Endothelial cell of umbilical vein (primary cell): ENCODE measurements at regions not wholly inside any gene's neighbourhood (a gene's known extent, or its start where the extent isn't known, plus 50 kb on each side); places are given as distances from the start of the nearest gene placed in this dataset.

Experiments used
- BruUV-seq: library from RNA; stranded (reverse); fragments of 400-500 nt; replicated peaks from 2 replicates; lab custom pipeline; 2021; lab: Mats Ljungman, UMichigan
- CTCF ChIA-PET: fragments of 300-600, 350-600 bp; sonication (Branson Sonifier 250); formaldehyde crosslinking; loops from one replicate; lab custom pipeline; 2021; ENCODE audit warnings: antibody characterized with exemption, inconsistent platforms; lab: Charles Lee
- POLR2A ChIA-PET: fragments of 300-600, 350-600 bp; sonication (Branson Sonifier 250); formaldehyde crosslinking; loops from one replicate; lab custom pipeline; 2021; ENCODE audit warnings: antibody characterized with exemption, inconsistent platforms; lab: Charles Lee
- DNase-seq: peaks from one replicate; pipeline ENCODE4 v3.0.0-alpha.2; 2011; ENCODE audit warnings: low read depth, low spot score
- FAIRE-seq: peaks from 2 replicates; lab custom pipeline; 2011; peaks lifted over from hg19 to GRCh38; lab: Jason Lieb, UNC
- H2AFZ ChIP-seq: 2 replicates; pipeline ENCODE4 v1.6.0; 2012; ENCODE audit warnings: low read depth, low read length, control low read depth, inconsistent platforms
- H3K27ac ChIP-seq: 2 replicates; pipeline ENCODE4 v1.5.1; 2011; ENCODE audit warnings: low read depth, mild to moderate bottlenecking, control low read depth, low read length, moderate library complexity; ENCODE audit not compliant: insufficient read depth
- H3K27me3 ChIP-seq, 2 experiments: 2 replicates each; pipeline versions ENCODE4 v1.6.0 to v1.6.1; 2011; ENCODE audit warnings: low read length in 2 of 2, mixed read lengths in 1 of 2; ENCODE audit not compliant: control insufficient read depth in 2 of 2, insufficient read depth in 2 of 2
- H3K36me3 ChIP-seq, 2 experiments: 2 replicates in 1 of 2; 3 replicates in 1 of 2; pipeline ENCODE4 v1.5.1; 2011; ENCODE audit warnings: low read length in 2 of 2, mild to moderate bottlenecking in 1 of 2, moderate library complexity in 1 of 2; ENCODE audit not compliant: control insufficient read depth in 2 of 2, insufficient read depth in 2 of 2; ENCODE audit errors: extremely low read depth in 1 of 2
- H3K4me1 ChIP-seq: 3 replicates; pipeline ENCODE4 v1.5.1; 2011; ENCODE audit warnings: mild to moderate bottlenecking, low read length; ENCODE audit not compliant: control insufficient read depth, insufficient read depth; ENCODE audit errors: extremely low read depth
- H3K4me2 ChIP-seq: 2 replicates; pipeline ENCODE4 v1.6.1; 2011; ENCODE audit warnings: low read length, control low read depth, mixed read lengths; ENCODE audit not compliant: insufficient read depth
- H3K4me3 ChIP-seq, 3 experiments: fragments of 200-600 bp in 1 of 3; sonication (generic), shearing (Covaris generic) in 1 of 3; replicated peaks in 1 of 3; 2 replicates each; pipeline ENCODE4 v1.5.1; 2011 to 2016; ENCODE audit warnings: control low read depth in 3 of 3, low read length in 3 of 3, mild to moderate bottlenecking in 2 of 3, inconsistent platforms in 1 of 3, low read depth in 1 of 3, moderate library complexity in 1 of 3; ENCODE audit not compliant: insufficient read depth in 1 of 3
- H3K79me2 ChIP-seq: 2 replicates; pipeline ENCODE4 v1.6.0; 2012; ENCODE audit warnings: low read length, inconsistent platforms; ENCODE audit not compliant: control insufficient read depth, insufficient read depth
- H3K9ac ChIP-seq: replicated peaks from 2 replicates; pipeline ENCODE3; 2011; ENCODE audit warnings: low read length, control low read depth; ENCODE audit not compliant: insufficient read depth; ENCODE audit errors: extremely low read depth
- H3K9me1 ChIP-seq: replicated peaks from 3 replicates; pipeline ENCODE4 v1.6.0; 2011; ENCODE audit warnings: mild to moderate bottlenecking, low read length; ENCODE audit not compliant: control insufficient read depth, insufficient read depth; ENCODE audit errors: extremely low read depth
- H3K9me3 ChIP-seq: replicated peaks from 2 replicates; pipeline ENCODE4 v1.5.1; 2012; ENCODE audit warnings: low read length, inconsistent platforms; ENCODE audit not compliant: control insufficient read depth, insufficient read depth
- H4K20me1 ChIP-seq: replicated peaks from 2 replicates; pipeline ENCODE3; 2011; ENCODE audit warnings: mild to moderate bottlenecking, low read length; ENCODE audit not compliant: control insufficient read depth, insufficient read depth; ENCODE audit errors: extremely low read depth
- CTCF ChIP-seq, 2 donors: IDR thresholded peaks; 1 replicate in 1 of 2; 2 replicates in 1 of 2; pipeline ENCODE4 v1.5.1; 2011; ENCODE audit warnings: low read length in 2 of 2, mild to moderate bottlenecking in 2 of 2, moderate library complexity in 2 of 2, control low read depth in 1 of 2, inconsistent platforms in 1 of 2, low read depth in 1 of 2; ENCODE audit not compliant: insufficient read depth in 1 of 2; ENCODE audit errors: extremely low read depth in 1 of 2
- EZH2 ChIP-seq: IDR thresholded peaks from 2 replicates; pipeline ENCODE4 v1.6.1; 2012; ENCODE audit warnings: borderline replicate concordance, low read depth, mild to moderate bottlenecking, moderate library complexity, low read length, inconsistent platforms; ENCODE audit not compliant: severe bottlenecking
- FOS ChIP-seq: IDR thresholded peaks from 2 replicates; pipeline ENCODE4 v1.6.1; 2011; ENCODE audit warnings: mild to moderate bottlenecking, low read length, moderate library complexity, borderline replicate concordance; ENCODE audit not compliant: insufficient read depth
- GATA2 ChIP-seq: IDR thresholded peaks from 2 replicates; pipeline ENCODE4 v1.7.0; 2011; ENCODE audit warnings: low read depth, mild to moderate bottlenecking, moderate library complexity, mixed read lengths, low read length; ENCODE audit not compliant: insufficient read length, insufficient read depth
- JUN ChIP-seq: IDR thresholded peaks from 2 replicates; pipeline ENCODE4 v1.6.1; 2011; ENCODE audit warnings: borderline replicate concordance, low read depth; ENCODE audit not compliant: insufficient read length, insufficient read depth
- MAX ChIP-seq: IDR thresholded peaks from 2 replicates; pipeline ENCODE4 v1.6.1; 2011; ENCODE audit not compliant: insufficient read depth, insufficient read length
- MYC ChIP-seq: IDR thresholded peaks from one replicate; pipeline ENCODE4 v1.6.1; 2011; ENCODE audit warnings: mild to moderate bottlenecking, low read depth, low read length
- POLR2A ChIP-seq: IDR thresholded peaks from 2 replicates; pipeline ENCODE4 v1.6.1; 2012; ENCODE audit warnings: low read depth, mild to moderate bottlenecking, control low read depth, low read length
- POLR2AphosphoS5 ChIP-seq: IDR thresholded peaks from 2 replicates; pipeline ENCODE4 v1.6.1; 2012; ENCODE audit warnings: low read depth, mild to moderate bottlenecking, control low read depth, low read length, moderate library complexity; ENCODE audit not compliant: insufficient read depth
- dilution Hi-C: fragments of 300-500 bp; cut with MboI; formaldehyde crosslinking; loops from one replicate; pipeline ENCODE4 v1.15.0; 2019; ENCODE audit warnings: low sequenced_read_pairs; ENCODE audit not compliant: extremely low pct_ligation_motif_present
- intact Hi-C: fragments of 100-400 bp; cut with micrococcal nuclease; formaldehyde crosslinking; loops from one replicate; pipeline ENCODE4 v1.10.0; 2022

- FAIRE-seq: no peak
Observed at GRCh38 chr17:73829676-73830280, 185.5 kb upstream of the SDK2 start.

GRCh38 chr17:73831699-73832098 is 187.5 kb upstream of the SDK2 start:
- no peak overlapping the region for H3K27ac ChIP-seq
- TF ChIP-seq JUN: no peak
- TF ChIP-seq MAX: no peak
- no peak for TF ChIP-seq POLR2A
- TF ChIP-seq FOS: no peak
- no peak for TF ChIP-seq CTCF (IDR thresholded peaks at IDR 0.05; ENCODE audit: extremely low read depth in 1 of 2, insufficient read depth in 1 of 2, low read depth in 1 of 2, low read length in 2 of 2)
- TF ChIP-seq MYC: no peak
- no peak for TF ChIP-seq GATA2
- TF ChIP-seq POLR2AphosphoS5: no peak
- TF ChIP-seq EZH2: no peak
- BruUV-seq: no TSS peak
- no peaks in the 10 kb centered on the region for H3K4me1 ChIP-seq
- H3K4me3 ChIP-seq: no peak overlapping the region
- H3K4me2 ChIP-seq: no peak overlapping the region
- intact Hi-C loops: loop anchor here (5.0 kb wide), 1 partner anchor 156 kb away; no protein-coding TSS in a partner anchor
- no peaks in the 10 kb centered on the region for H3K27me3 ChIP-seq
- no peak overlapping the region for H2AFZ ChIP-seq
- FAIRE-seq: no peak
- no peaks in the 10 kb centered on the region for H3K36me3 ChIP-seq
- no peak for DNase-seq
- no peaks in the 10 kb centered on the region for H3K79me2 ChIP-seq
- dilution Hi-C loops: no loop called here
- CTCF ChIA-PET: no interaction called here
- no peaks in the 10 kb centered on the region for H4K20me1 ChIP-seq
- H3K9ac ChIP-seq: no peak overlapping the region
- H3K9me1 ChIP-seq: no peaks in the 10 kb centered on the region
- POLR2A ChIA-PET: no interaction called here
- peaks cover 3% of the 10 kb centered on the region for H3K9me3 ChIP-seq

More at GRCh38 chr17:73829676-73830280, 185.5 kb upstream of the SDK2 start:
- Histone ChIP-seq H2AFZ (no peak overlapping the region), H3K36me3 (no peaks in the 10 kb centered on the region), H3K9ac (no peak overlapping the region), H3K4me1 (no peaks in the 10 kb centered on the region), H3K27me3 (no peaks in the 10 kb centered on the region), H3K79me2 (no peaks in the 10 kb centered on the region), H3K9me3 (peaks cover 3% of the 10 kb centered on the region), H3K4me2 (no peak overlapping the region), H3K9me1 (no peaks in the 10 kb centered on the region), H3K4me3 (no peak overlapping the region), H4K20me1 (no peaks in the 10 kb centered on the region), H3K27ac (no peak overlapping the region)
- POLR2A ChIA-PET: no interaction called here
- intact Hi-C loops (loop anchor here (5.0 kb wide), 1 partner anchor 158 kb away; no protein-coding TSS in a partner anchor), dilution Hi-C loops (no loop called here)
- DNase-seq: no peak
- CTCF ChIA-PET: no interaction called here
- no peak for TF ChIP-seq GATA2
- TF ChIP-seq MYC: no peak
- BruUV-seq: no TSS peak
